RCC 7860 (cell line): ENCODE measurements at regions not wholly inside any gene's neighbourhood (a gene's known extent, or its start where the extent isn't known, plus 50 kb on each side); places are given as distances from the start of the nearest gene placed in this dataset.
"Not testable (repeated sequence)": the region's sequence is repeated elsewhere in the genome, so short reads cannot be mapped to it uniquely, and the experiment has no call there.

ENCODE experiments used
- DNase-seq: peaks from one replicate; pipeline ENCODE4 v3.0.0-alpha.2; 2015; ENCODE audit warnings: low spot score
- FAIRE-seq: peaks from 2 replicates; lab custom pipeline; 2012; peaks lifted over from hg19 to GRCh38; lab: Jason Lieb, UNC

DNA sequence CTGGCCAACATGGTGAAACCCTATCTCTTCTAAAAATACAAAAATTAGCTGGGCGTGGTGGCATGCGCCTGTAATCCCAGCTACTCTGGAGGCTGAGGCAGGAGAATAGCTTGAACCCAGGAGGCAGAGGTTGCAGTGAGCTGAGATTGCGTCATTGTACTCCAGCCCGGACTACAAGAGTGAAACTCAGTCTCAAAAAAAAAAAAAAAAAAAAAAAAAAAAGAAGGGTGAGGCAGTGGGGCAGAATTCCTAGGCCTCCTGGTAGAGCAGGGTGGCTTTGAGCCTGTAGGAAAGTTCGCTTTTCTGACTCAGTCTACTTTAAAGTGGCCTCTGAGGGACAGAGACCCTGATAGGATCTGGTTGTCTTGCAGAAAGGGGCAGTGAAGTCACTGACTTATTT is 60.8 kb upstream of the GTF3A start:
- FAIRE-seq, DNase-seq: not testable (repeated sequence)

GRCh38 chr13:27367570-27367969 is 56.8 kb upstream of the GTF3A start:
- DNase-seq (no peak), FAIRE-seq (no peak)

DNA sequence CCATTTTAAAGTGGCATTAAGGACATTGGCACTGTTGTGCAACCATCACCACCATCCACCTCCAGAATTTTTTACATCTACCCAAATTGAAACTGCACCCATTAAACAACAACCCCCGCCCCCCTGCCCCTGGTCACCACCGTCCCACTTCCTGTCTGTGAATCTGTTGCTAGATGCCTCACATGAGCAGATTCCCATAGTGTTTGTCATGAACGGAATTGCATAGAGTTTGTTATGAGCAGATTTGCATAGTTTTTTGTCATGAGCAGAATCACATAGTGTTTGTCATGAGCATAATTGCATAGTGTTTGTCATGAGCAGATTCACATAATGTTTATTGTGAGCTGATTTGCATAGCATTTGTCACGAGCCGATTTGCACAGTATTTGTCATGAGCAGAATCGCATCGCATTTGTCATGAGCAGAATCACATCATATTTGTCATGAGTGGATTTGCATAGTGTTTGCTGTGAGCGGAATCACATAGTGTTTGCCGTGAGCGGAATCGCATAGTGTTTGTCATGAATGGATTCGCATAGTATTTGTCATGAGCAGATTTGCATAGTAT is 54.0 kb upstream of the GTF3A start:
- no peak for DNase-seq
- no peak for FAIRE-seq

- FAIRE-seq (no peak), DNase-seq (no peak)
These were observed 52.5 kb upstream of the GTF3A start for GRCh38 chr13:27371932-27372331.

- no peak for DNase-seq
- no peak for FAIRE-seq
These were observed 51.5 kb upstream of the GTF3A start for GRCh38 chr13:27372896-27373295.

DNA sequence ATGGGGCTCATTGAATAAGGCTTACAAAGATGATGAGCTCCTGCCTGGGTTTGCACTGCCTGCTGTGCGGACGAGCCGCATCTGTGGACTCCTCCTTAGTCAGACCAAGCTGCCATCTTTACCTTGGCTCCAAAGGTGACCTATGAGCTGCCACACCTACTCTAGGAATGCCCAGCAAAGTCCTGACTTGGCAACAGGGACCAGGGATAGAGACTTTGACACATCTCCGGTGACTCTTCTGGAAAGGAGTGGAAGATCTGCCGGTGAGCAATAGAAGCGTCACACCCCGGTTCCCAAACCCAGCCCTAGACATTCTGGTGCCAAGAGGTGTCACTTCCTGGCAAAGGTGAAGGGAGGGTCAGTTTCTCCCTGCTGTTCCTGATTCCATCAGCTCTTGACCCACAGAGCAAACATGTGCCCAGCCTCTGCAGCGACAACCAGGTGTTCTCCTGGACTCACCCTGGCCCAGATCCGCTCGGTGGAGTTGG is 50.2 kb upstream of the GTF3A start:
- FAIRE-seq (no peak), DNase-seq (no peak)
